ENCODE measurements at regions not wholly inside any gene's neighbourhood (a gene's known extent, or its start where the extent isn't known, plus 50 kb on each side); places are given as distances from the start of the nearest gene placed in this dataset.

DNA sequence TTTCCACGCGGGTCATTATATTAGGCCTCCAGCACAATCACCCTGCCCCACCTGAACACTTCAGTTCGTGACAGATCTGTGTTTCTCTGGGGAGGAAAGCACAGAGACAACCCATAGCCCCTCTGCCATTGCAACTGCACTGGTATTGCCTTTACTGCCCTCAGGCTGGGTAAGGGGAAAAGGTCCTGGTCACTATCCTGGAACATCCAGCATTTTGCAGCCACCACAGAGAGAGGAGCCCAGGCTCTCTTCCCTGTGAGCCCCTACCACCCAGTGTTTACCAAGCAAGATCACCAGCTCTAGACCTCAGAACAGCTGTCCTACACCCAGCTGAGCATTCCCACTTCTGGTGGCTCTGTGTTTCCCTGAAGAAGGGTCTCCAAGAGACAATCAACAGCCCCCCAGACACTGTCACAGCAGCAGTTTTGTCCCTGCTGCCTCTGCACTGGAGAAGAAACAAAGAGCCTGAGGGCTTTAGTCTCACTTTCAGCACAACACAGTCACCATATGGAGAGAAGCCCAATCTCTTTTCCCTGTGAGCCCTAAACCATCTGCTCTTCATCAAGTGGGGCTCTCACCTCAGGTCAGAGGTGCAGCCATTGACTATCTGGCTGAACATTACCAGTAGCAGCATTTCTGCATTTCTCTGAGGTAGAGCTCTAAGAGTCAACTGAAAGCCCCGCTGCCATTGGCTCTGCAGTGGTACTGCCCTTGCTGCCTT, 655.2 kb upstream of the FAM174A start:
- TF ChIP-seq, protein P1, sequence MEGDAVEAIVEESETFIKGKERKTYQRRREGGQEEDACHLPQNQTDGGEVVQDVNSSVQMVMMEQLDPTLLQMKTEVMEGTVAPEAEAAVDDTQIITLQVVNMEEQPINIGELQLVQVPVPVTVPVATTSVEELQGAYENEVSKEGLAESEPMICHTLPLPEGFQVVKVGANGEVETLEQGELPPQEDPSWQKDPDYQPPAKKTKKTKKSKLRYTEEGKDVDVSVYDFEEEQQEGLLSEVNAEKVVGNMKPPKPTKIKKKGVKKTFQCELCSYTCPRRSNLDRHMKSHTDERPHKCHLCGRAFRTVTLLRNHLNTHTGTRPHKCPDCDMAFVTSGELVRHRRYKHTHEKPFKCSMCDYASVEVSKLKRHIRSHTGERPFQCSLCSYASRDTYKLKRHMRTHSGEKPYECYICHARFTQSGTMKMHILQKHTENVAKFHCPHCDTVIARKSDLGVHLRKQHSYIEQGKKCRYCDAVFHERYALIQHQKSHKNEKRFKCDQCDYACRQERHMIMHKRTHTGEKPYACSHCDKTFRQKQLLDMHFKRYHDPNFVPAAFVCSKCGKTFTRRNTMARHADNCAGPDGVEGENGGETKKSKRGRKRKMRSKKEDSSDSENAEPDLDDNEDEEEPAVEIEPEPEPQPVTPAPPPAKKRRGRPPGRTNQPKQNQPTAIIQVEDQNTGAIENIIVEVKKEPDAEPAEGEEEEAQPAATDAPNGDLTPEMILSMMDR (IDR thresholded peaks at IDR 0.05; ENCODE audit: insufficient read depth, low read length, missing control alignments) = no peak
- CTCF ChIA-PET = no interaction called here
- H3K4me3 ChIP-seq (ENCODE audit: low read depth, low read length) = no peak overlapping the region
- DNase-seq (ENCODE audit: low read depth, low spot score) = no peak
- POLR2A ChIA-PET = no interaction called here

GRCh38 chr5:99878830-99879229, 656.3 kb upstream of the FAM174A start:
- H3K4me3 ChIP-seq (ENCODE audit: low read depth, low read length) = no peak overlapping the region
- TF ChIP-seq, protein P1 (IDR thresholded peaks at IDR 0.05; ENCODE audit: insufficient read depth, low read length, missing control alignments) = no peak
- CTCF ChIA-PET = no interaction called here
- no peak for DNase-seq (ENCODE audit: low read depth, low spot score)
- POLR2A ChIA-PET = no interaction called here

GRCh38 chr5:99866740-99867139, 668.4 kb upstream of the FAM174A start:
- DNase-seq (ENCODE audit: low read depth, low spot score) = no peak
- CTCF ChIA-PET = no interaction called here
- TF ChIP-seq, protein P1 (IDR thresholded peaks at IDR 0.05; ENCODE audit: insufficient read depth, low read length, missing control alignments) = no peak
- POLR2A ChIA-PET = no interaction called here
- no peak overlapping the region for H3K4me3 ChIP-seq (ENCODE audit: low read depth, low read length)

GRCh38 chr5:99865159-99865558, 670.0 kb upstream of the FAM174A start:
- POLR2A ChIA-PET = no interaction called here
- CTCF ChIA-PET = no interaction called here
- no peak for DNase-seq (ENCODE audit: low read depth, low spot score)
- no peak overlapping the region for H3K4me3 ChIP-seq (ENCODE audit: low read depth, low read length)
- TF ChIP-seq, protein P1 (IDR thresholded peaks at IDR 0.05; ENCODE audit: insufficient read depth, low read length, missing control alignments) = no peak

GRCh38 chr5:99835791-99836190, 699.4 kb upstream of the FAM174A start:
- TF ChIP-seq, protein P1 (IDR thresholded peaks at IDR 0.05; ENCODE audit: insufficient read depth, low read length, missing control alignments) = no peak
- no peak for DNase-seq (ENCODE audit: low read depth, low spot score)
- ChIA-PET POLR2A (no interaction called here), CTCF (no interaction called here)
- no peak overlapping the region for H3K4me3 ChIP-seq (ENCODE audit: low read depth, low read length)

GRCh38 chr5:99827136-99827535, 708.0 kb upstream of the FAM174A start:
- ChIA-PET CTCF (no interaction called here), POLR2A (no interaction called here)
- TF ChIP-seq, protein P1 (IDR thresholded peaks at IDR 0.05; ENCODE audit: insufficient read depth, low read length, missing control alignments) = no peak
- H3K4me3 ChIP-seq (ENCODE audit: low read depth, low read length) = no peak overlapping the region
- DNase-seq (ENCODE audit: low read depth, low spot score) = no peak

Data from AG04449 (cell line).